ENCODE measurements at regions not wholly inside any gene's neighbourhood (a gene's known extent, or its start where the extent isn't known, plus 50 kb on each side); places are given as distances from the start of the nearest gene placed in this dataset.

GRCh38 chr2:121006743-121007489, 271.2 kb downstream of the GLI2 start:
- no peak for TF ChIP-seq ZBTB7A (IDR thresholded peaks at IDR 0.05; ENCODE audit: low read depth)
- no peak for TF ChIP-seq RAD21 (IDR thresholded peaks at IDR 0.05; ENCODE audit: low read depth)
- TF ChIP-seq EP300 (IDR thresholded peaks at IDR 0.05; ENCODE audit: borderline replicate concordance) = no peak
- TF ChIP-seq TEAD4 (IDR thresholded peaks at IDR 0.05) = no peak
- TF ChIP-seq TAF1 (IDR thresholded peaks at IDR 0.05; ENCODE audit: low read depth) = no peak
- no peak for TF ChIP-seq YY1 (IDR thresholded peaks at IDR 0.05; ENCODE audit: low read depth)
- TF ChIP-seq, protein P1, sequence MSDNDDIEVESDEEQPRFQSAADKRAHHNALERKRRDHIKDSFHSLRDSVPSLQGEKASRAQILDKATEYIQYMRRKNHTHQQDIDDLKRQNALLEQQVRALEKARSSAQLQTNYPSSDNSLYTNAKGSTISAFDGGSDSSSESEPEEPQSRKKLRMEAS (IDR thresholded peaks at IDR 0.05) = no peak
- TF ChIP-seq, protein P2, sequence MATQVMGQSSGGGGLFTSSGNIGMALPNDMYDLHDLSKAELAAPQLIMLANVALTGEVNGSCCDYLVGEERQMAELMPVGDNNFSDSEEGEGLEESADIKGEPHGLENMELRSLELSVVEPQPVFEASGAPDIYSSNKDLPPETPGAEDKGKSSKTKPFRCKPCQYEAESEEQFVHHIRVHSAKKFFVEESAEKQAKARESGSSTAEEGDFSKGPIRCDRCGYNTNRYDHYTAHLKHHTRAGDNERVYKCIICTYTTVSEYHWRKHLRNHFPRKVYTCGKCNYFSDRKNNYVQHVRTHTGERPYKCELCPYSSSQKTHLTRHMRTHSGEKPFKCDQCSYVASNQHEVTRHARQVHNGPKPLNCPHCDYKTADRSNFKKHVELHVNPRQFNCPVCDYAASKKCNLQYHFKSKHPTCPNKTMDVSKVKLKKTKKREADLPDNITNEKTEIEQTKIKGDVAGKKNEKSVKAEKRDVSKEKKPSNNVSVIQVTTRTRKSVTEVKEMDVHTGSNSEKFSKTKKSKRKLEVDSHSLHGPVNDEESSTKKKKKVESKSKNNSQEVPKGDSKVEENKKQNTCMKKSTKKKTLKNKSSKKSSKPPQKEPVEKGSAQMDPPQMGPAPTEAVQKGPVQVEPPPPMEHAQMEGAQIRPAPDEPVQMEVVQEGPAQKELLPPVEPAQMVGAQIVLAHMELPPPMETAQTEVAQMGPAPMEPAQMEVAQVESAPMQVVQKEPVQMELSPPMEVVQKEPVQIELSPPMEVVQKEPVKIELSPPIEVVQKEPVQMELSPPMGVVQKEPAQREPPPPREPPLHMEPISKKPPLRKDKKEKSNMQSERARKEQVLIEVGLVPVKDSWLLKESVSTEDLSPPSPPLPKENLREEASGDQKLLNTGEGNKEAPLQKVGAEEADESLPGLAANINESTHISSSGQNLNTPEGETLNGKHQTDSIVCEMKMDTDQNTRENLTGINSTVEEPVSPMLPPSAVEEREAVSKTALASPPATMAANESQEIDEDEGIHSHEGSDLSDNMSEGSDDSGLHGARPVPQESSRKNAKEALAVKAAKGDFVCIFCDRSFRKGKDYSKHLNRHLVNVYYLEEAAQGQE (IDR thresholded peaks at IDR 0.05; ENCODE audit: low read depth) = no peak
- no peak for TF ChIP-seq NFIC (IDR thresholded peaks at IDR 0.05)
- TF ChIP-seq CEBPB (IDR thresholded peaks at IDR 0.05) = no peak
- TF ChIP-seq TCF12 (IDR thresholded peaks at IDR 0.05; ENCODE audit: low read depth) = no peak
- no peak for TF ChIP-seq FOXM1 (IDR thresholded peaks at IDR 0.05; ENCODE audit: borderline replicate concordance, low read depth)
